ENCODE measurements at regions not wholly inside any gene's neighbourhood (a gene's known extent, or its start where the extent isn't known, plus 50 kb on each side); places are given as distances from the start of the nearest gene placed in this dataset.

GRCh38 chr10:42984035-42984610 lies 92.7 kb upstream of the RET start:
- CTCF ChIA-PET: no interaction called here
- intact Hi-C loops (cut with micrococcal nuclease; ENCODE audit: unreplicated experiment): no loop called here

DNA sequence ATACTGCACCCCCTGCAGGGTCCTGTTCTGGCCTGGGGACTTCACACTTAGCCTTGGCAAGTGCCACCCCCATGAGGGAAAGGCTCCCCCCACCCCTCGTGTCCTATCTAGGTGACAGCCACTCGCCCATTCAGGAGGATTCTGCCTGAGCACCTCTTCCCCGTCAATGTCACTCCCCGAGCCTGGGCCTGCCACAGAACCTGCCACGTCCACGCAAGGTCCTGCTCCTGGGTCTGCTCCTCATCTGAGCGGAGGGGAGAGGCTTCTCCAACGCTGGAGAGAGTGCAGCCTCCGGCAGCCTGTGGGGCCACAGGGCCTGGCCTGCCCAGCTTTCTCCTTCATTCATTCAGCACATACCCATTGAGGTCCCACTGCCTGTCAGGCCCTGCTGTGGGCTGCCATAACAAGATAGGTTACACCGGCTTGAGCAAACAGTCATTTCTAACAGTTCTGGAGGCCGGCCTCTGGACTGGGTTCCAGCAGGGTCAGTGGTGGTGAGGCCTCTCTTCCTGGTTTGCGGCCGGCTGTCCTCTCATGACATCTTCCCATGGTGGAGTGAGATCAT lies 92.0 kb upstream of the RET start:
- BruUV-seq (replicated peaks): no TSS peak
- H3K36me3 ChIP-seq (ENCODE audit: insufficient read depth, low read length, poor library complexity, severe bottlenecking): no peaks in the 10 kb centered on the region
- POLR2A ChIA-PET (ENCODE audit: low non-redundant PET): no interaction called here

More at GRCh38 chr10:42984035-42984610, 92.7 kb upstream of the RET start:
- Histone ChIP-seq H3K36me3 (ENCODE audit: insufficient read depth, low read length, poor library complexity, severe bottlenecking) (no peaks in the 10 kb centered on the region), H3K4me1 (ENCODE audit: insufficient read depth, low read length, poor library complexity, severe bottlenecking) (no peaks in the 10 kb centered on the region), H3K27ac (ENCODE audit: low read depth, low read length, poor library complexity, severe bottlenecking) (no peak overlapping the region), H3K9me3 (ENCODE audit: low read depth, low read length, poor library complexity, severe bottlenecking) (no peaks in the 10 kb centered on the region), H3K4me3 (ENCODE audit: low read depth, low read length, poor library complexity, severe bottlenecking) (no peak overlapping the region), H3K27me3 (replicated peaks; ENCODE audit: insufficient read depth, low read depth, low read length, poor library complexity) (no peaks in the 10 kb centered on the region)
- TF ChIP-seq EZH2 (IDR thresholded peaks at IDR 0.05; ENCODE audit: borderline replicate concordance, low read depth, low read length, poor library complexity, severe bottlenecking): no peak
- TF ChIP-seq, protein P1, sequence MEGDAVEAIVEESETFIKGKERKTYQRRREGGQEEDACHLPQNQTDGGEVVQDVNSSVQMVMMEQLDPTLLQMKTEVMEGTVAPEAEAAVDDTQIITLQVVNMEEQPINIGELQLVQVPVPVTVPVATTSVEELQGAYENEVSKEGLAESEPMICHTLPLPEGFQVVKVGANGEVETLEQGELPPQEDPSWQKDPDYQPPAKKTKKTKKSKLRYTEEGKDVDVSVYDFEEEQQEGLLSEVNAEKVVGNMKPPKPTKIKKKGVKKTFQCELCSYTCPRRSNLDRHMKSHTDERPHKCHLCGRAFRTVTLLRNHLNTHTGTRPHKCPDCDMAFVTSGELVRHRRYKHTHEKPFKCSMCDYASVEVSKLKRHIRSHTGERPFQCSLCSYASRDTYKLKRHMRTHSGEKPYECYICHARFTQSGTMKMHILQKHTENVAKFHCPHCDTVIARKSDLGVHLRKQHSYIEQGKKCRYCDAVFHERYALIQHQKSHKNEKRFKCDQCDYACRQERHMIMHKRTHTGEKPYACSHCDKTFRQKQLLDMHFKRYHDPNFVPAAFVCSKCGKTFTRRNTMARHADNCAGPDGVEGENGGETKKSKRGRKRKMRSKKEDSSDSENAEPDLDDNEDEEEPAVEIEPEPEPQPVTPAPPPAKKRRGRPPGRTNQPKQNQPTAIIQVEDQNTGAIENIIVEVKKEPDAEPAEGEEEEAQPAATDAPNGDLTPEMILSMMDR (conservative IDR thresholded peaks at IDR 0.05; ENCODE audit: low read depth, low read length): no peak
- DNase-seq (ENCODE audit: low spot score): no peak
- POLR2A ChIA-PET (ENCODE audit: low non-redundant PET): no interaction called here
- no TSS peak for BruUV-seq (replicated peaks)

GRCh38 chr10:42985436-42986316 lies 91.2 kb upstream of the RET start:
- no peak for TF ChIP-seq EZH2 (IDR thresholded peaks at IDR 0.05; ENCODE audit: borderline replicate concordance, low read depth, low read length, poor library complexity, severe bottlenecking)
- TF ChIP-seq, protein P1 (conservative IDR thresholded peaks at IDR 0.05; ENCODE audit: low read depth, low read length): no peak
- no peaks in the 10 kb centered on the region for H3K27me3 ChIP-seq (replicated peaks; ENCODE audit: insufficient read depth, low read depth, low read length, poor library complexity)
- H3K36me3 ChIP-seq (ENCODE audit: insufficient read depth, low read length, poor library complexity, severe bottlenecking): no peaks in the 10 kb centered on the region
- BruUV-seq (replicated peaks): no TSS peak
- H3K4me3 ChIP-seq (ENCODE audit: low read depth, low read length, poor library complexity, severe bottlenecking): no peak overlapping the region
- ChIA-PET CTCF (no interaction called here), POLR2A (ENCODE audit: low non-redundant PET) (no interaction called here)
- no peak for DNase-seq (ENCODE audit: low spot score)
- no peaks in the 10 kb centered on the region for H3K9me3 ChIP-seq (ENCODE audit: low read depth, low read length, poor library complexity, severe bottlenecking)
- intact Hi-C loops (cut with micrococcal nuclease; ENCODE audit: unreplicated experiment): no loop called here
- H3K4me1 ChIP-seq (ENCODE audit: insufficient read depth, low read length, poor library complexity, severe bottlenecking): no peaks in the 10 kb centered on the region
- no peak overlapping the region for H3K27ac ChIP-seq (ENCODE audit: low read depth, low read length, poor library complexity, severe bottlenecking)

More for the DNA sequence above, 92.0 kb upstream of the RET start:
- no peak overlapping the region for H3K27ac ChIP-seq (ENCODE audit: low read depth, low read length, poor library complexity, severe bottlenecking)
- CTCF ChIA-PET: no interaction called here
- DNase-seq (ENCODE audit: low spot score): no peak
- H3K4me3 ChIP-seq (ENCODE audit: low read depth, low read length, poor library complexity, severe bottlenecking): no peak overlapping the region
- no peak for TF ChIP-seq EZH2 (IDR thresholded peaks at IDR 0.05; ENCODE audit: borderline replicate concordance, low read depth, low read length, poor library complexity, severe bottlenecking)
- TF ChIP-seq, protein P1 (conservative IDR thresholded peaks at IDR 0.05; ENCODE audit: low read depth, low read length): no peak
- intact Hi-C loops (cut with micrococcal nuclease; ENCODE audit: unreplicated experiment): no loop called here
- H3K27me3 ChIP-seq (replicated peaks; ENCODE audit: insufficient read depth, low read depth, low read length, poor library complexity): no peaks in the 10 kb centered on the region
- H3K9me3 ChIP-seq (ENCODE audit: low read depth, low read length, poor library complexity, severe bottlenecking): no peaks in the 10 kb centered on the region
- no peaks in the 10 kb centered on the region for H3K4me1 ChIP-seq (ENCODE audit: insufficient read depth, low read length, poor library complexity, severe bottlenecking)

Data from A673 (cell line).